Neural crest cell (in vitro differentiated cells): ENCODE measurements at regions not wholly inside any gene's neighbourhood (a gene's known extent, or its start where the extent isn't known, plus 50 kb on each side); places are given as distances from the start of the nearest gene placed in this dataset.

Source experiments
- DNase-seq: peaks from one replicate; pipeline ENCODE4 v3.0.0; 2021; ENCODE audit warnings: low read depth, mixed read lengths, low spot score
- H3K27ac Mint-ChIP-seq: one replicate; pipeline ENCODE4 v1.8.0; 2021; ENCODE audit warnings: mild to moderate bottlenecking, mixed read lengths; ENCODE audit not compliant: unreplicated experiment
- H3K27me3 Mint-ChIP-seq: 2 replicates; pipeline ENCODE4 v1.8.0; 2021; ENCODE audit warnings: low read depth, mild to moderate bottlenecking, mixed read lengths
- H3K36me3 Mint-ChIP-seq: 2 replicates; pipeline ENCODE4 v1.8.0; 2021; ENCODE audit warnings: low read depth, mild to moderate bottlenecking, mixed read lengths
- H3K4me1 Mint-ChIP-seq: 2 replicates; pipeline ENCODE4 v1.8.0; 2021; ENCODE audit warnings: mixed read lengths
- H3K4me3 Mint-ChIP-seq: one replicate; pipeline ENCODE4 v1.8.0; 2021; ENCODE audit warnings: mild to moderate bottlenecking, mixed read lengths
- H3K9me3 Mint-ChIP-seq: 2 replicates; pipeline ENCODE4 v1.8.0; 2021; ENCODE audit warnings: mixed read lengths
- CTCF ChIP-seq: fragments of 200-600 bp; sonication (generic); conservative IDR thresholded peaks from 2 replicates; pipeline ENCODE4 v1.5.0; 2021; ENCODE audit warnings: antibody characterized with exemption, mild to moderate bottlenecking

DNA sequence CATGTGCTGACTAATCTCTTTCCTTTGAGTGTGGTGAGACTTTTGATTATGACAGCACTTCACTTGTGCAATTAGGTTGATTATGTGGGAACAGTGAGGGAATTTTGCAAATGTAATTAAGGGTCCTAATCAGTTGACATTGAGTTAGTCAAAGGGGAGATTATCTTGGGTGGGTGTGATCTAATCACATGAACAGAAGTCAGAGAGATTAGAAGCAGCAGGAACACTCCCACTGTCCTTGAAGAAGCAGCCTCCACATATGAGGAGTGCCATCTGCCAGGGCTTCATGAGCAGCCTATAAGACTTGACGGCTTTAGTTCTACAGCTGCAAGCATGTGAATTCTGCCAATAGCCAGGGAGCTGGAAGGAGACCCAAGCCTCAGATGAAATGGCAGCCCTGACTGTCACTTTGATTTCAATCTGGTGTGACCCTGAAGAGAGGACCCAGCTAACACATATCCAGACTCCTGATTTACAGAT, 89.4 kb upstream of the APCDD1 start:
- Mint-ChIP-seq H3K4me3 (no peak overlapping the region), H3K9me3 (peaks cover 10% of the 10 kb centered on the region), H3K36me3 (peaks cover 9% of the 10 kb centered on the region), H3K4me1 (no peaks in the 10 kb centered on the region), H3K27me3 (peaks cover 4% of the 10 kb centered on the region), H3K27ac (no peak overlapping the region)
- TF ChIP-seq CTCF, result no peak
- DNase-seq, result no peak

- Mint-ChIP-seq H3K9me3 (peaks cover 10% of the 10 kb centered on the region), H3K36me3 (peaks cover 9% of the 10 kb centered on the region), H3K27ac (no peak overlapping the region), H3K27me3 (peaks cover 4% of the 10 kb centered on the region), H3K4me1 (no peaks in the 10 kb centered on the region), H3K4me3 (no peak overlapping the region)
- no peak for TF ChIP-seq CTCF
- no peak for DNase-seq
Measured at GRCh38 chr18:10365901-10366300, 88.5 kb upstream of the APCDD1 start.

DNA sequence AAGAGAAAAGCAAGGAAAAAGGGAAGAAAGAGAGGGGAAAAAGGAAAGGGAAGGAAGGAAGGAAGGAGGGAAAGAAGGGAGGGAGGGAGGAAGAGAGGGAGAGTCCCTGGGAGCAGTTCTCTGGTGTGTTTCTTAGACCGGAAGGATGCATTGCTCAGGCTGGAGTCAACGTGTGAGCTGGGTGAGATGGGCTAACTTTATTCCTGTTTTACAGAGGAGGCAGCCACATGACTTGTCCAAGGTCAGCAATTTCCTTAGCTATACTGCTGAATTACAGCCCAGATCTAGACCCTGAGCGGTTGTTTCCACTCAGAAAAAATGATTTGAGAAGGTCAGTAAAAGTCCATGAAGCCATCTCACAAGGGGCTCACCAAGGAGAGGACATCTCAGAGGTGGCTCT, 86.6 kb upstream of the APCDD1 start:
- no peak overlapping the region for H3K4me3 Mint-ChIP-seq
- H3K9me3 Mint-ChIP-seq, result peaks cover 8% of the 10 kb centered on the region
- H3K27me3 Mint-ChIP-seq, result peaks cover 4% of the 10 kb centered on the region
- no peak for DNase-seq
- peaks cover 6% of the 10 kb centered on the region for H3K36me3 Mint-ChIP-seq
- H3K4me1 Mint-ChIP-seq, result no peaks in the 10 kb centered on the region
- H3K27ac Mint-ChIP-seq, result no peak overlapping the region
- no peak for TF ChIP-seq CTCF

DNA sequence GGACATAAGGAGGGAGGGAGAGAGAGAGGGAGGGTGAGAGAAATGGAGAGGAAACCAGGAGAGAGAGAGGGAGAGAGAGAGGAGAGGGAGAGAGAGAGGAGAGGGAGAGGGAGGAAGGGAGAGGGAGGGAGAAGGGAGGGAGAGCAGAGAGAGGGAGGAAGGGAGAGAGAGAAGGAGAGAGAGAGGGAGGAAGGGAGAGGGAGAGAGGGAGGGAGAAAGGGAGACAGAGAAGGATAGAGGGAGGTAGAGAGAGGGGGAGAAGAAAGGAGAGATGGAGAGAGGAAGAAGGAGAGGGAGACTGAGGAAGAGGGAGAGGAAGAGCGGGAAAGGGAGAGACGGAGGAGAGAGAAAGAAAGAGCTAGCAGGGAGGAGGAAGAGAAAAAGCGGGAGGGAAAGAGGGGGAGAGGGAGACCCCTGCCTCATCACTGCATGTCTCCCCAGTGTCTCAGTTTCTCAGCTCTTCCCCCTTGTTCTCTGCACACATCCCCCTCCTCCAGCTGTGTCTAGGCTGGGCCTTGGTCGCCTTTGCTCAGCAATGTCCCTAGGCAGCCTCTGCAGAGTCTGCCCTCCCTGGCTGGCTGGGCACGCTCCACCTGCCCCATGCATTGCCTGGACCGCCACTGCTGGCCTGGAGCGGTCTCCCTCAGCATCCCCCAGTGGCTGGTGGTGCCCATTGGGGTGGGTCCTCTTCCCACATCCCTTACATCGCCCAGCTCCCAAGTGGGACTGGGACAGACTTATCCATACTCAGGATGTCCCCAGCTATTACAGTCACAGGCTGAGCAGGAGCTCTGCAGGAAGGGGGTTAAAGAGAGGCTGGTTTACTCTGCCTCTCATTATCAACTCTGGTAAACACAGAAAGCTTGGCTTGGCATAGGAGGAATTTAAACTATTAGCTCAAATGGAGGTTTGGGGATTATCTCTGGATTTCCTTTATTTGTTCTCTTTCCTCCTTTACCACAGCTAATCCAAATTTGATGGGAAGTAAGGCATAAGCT, 85.7 kb upstream of the APCDD1 start:
- Mint-ChIP-seq H3K27me3 (peaks cover 4% of the 10 kb centered on the region), H3K27ac (no peak overlapping the region), H3K9me3 (peaks cover 4% of the 10 kb centered on the region), H3K4me1 (no peaks in the 10 kb centered on the region), H3K4me3 (no peak overlapping the region), H3K36me3 (peaks cover 2% of the 10 kb centered on the region)
- DNase-seq, result no peak
- TF ChIP-seq CTCF, result no peak

DNA sequence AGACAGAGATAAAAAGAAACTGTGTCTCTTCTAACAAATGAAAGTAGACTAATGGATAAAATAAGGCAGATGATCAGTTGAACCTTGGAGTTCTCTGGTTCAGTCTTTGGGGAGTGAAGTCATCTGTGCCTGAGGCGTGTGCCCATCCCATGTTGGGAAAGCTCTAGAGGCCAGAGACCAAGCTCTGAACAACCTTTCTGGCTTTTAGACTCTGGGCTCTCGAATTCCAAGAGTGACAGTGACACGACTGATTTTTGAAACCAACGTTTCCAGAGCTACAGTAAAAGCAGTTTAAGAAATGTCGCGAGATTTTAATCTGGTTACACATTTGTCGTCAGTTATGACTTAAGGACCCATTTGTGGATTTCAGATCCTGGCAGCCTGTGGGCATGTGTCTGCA, 83.7 kb upstream of the APCDD1 start:
- Mint-ChIP-seq H3K36me3 (no peaks in the 10 kb centered on the region), H3K9me3 (no peaks in the 10 kb centered on the region), H3K4me3 (no peak overlapping the region), H3K4me1 (peaks cover 13% of the 10 kb centered on the region), H3K27me3 (peaks cover 4% of the 10 kb centered on the region), H3K27ac (no peak overlapping the region)
- no peak for TF ChIP-seq CTCF
- DNase-seq, result no peak
